Activated CD4-positive, alpha-beta T cell treated with anti-CD3 and anti-CD28 coated beads, Interleukin-2, amount 10 ng/mL, durations not matched to agents 24 days and 14 days (primary cell): ENCODE measurements at regions not wholly inside any gene's neighbourhood (a gene's known extent, or its start where the extent isn't known, plus 50 kb on each side); places are given as distances from the start of the nearest gene placed in this dataset.
A peak's percentile ranks its signal among the peaks of the same experiment; 100 is the strongest.
"Not testable (repeated sequence)": the region's sequence is repeated elsewhere in the genome, so short reads cannot be mapped to it uniquely, and the experiment has no call there.

Experiments used
- DNase-seq: peaks from one replicate; pipeline ENCODE4 v3.0.0; 2022
- H3K27ac Mint-ChIP-seq: one replicate; pipeline ENCODE4 v1.8.0; 2022; ENCODE audit warnings: mild to moderate bottlenecking, mixed read lengths
- H3K27me3 Mint-ChIP-seq: one replicate; pipeline ENCODE4 v1.8.0; 2022; ENCODE audit warnings: mixed read lengths
- H3K36me3 Mint-ChIP-seq: one replicate; pipeline ENCODE4 v1.8.0; 2022; ENCODE audit warnings: low read depth, mild to moderate bottlenecking, mixed read lengths
- H3K4me1 Mint-ChIP-seq: one replicate; pipeline ENCODE4 v1.8.0; 2021; ENCODE audit warnings: mixed read lengths
- H3K4me3 Mint-ChIP-seq: one replicate; pipeline ENCODE4 v1.8.0; 2022; ENCODE audit warnings: mild to moderate bottlenecking, moderate library complexity, mixed read lengths
- H3K9me3 Mint-ChIP-seq: one replicate; pipeline ENCODE4 v1.8.0; 2021; ENCODE audit warnings: mixed read lengths
- intact Hi-C: fragments of 100-400 bp; cut with micrococcal nuclease; formaldehyde crosslinking; loops from one replicate; pipeline ENCODE4 v1.15.1; 2023

GRCh38 chr2:7523481-7524120, 606.4 kb downstream of the RNF144A start:
- H3K36me3 Mint-ChIP-seq = peaks cover 29% of the 10 kb centered on the region
- peaks cover 53% of the 10 kb centered on the region for H3K4me1 Mint-ChIP-seq
- H3K9me3 Mint-ChIP-seq = peaks cover 45% of the 10 kb centered on the region
- DNase-seq = no peak
- intact Hi-C loops = loop anchor here (1.0 to 10.0 kb wide), 6 partner anchors 73 to 1159 kb away; partner anchors contain the start of gene ID2
- no peaks in the 10 kb centered on the region for H3K27me3 Mint-ChIP-seq
- peak overlapping the region; percentile 98 for H3K27ac Mint-ChIP-seq
- peak overlapping the region; percentile 63 for H3K4me3 Mint-ChIP-seq

- peaks cover 47% of the 10 kb centered on the region for H3K4me1 Mint-ChIP-seq
- H3K9me3 Mint-ChIP-seq = peaks cover 44% of the 10 kb centered on the region
- no peak for DNase-seq
- no peaks in the 10 kb centered on the region for H3K27me3 Mint-ChIP-seq
- intact Hi-C loops = loop anchor here (1.0 to 10.0 kb wide), 4 partner anchors 74 to 1158 kb away; partner anchors contain the start of gene ID2
- H3K4me3 Mint-ChIP-seq = peak overlapping the region; percentile 63
- H3K27ac Mint-ChIP-seq = peak overlapping the region; percentile 98
- peaks cover 31% of the 10 kb centered on the region for H3K36me3 Mint-ChIP-seq
Observed at GRCh38 chr2:7524195-7524594, 607.0 kb downstream of the RNF144A start.

GRCh38 chr2:7525746-7526145, 608.5 kb downstream of the RNF144A start:
- Mint-ChIP-seq H3K27ac (peak overlapping the region; percentile 85), H3K27me3 (no peaks in the 10 kb centered on the region), H3K4me1 (peaks cover 49% of the 10 kb centered on the region), H3K4me3 (no peak overlapping the region), H3K9me3 (peaks cover 51% of the 10 kb centered on the region), H3K36me3 (peaks cover 43% of the 10 kb centered on the region)
- no peak for DNase-seq
- intact Hi-C loops = loop anchor here (2.0 to 10.0 kb wide), 4 partner anchors 27 to 1017 kb away; no protein-coding TSS in a partner anchor

- no peak for DNase-seq
- peaks cover 47% of the 10 kb centered on the region for H3K9me3 Mint-ChIP-seq
- H3K27ac Mint-ChIP-seq = peak overlapping the region; percentile 85
- H3K4me3 Mint-ChIP-seq = no peak overlapping the region
- peaks cover 58% of the 10 kb centered on the region for H3K36me3 Mint-ChIP-seq
- intact Hi-C loops = loop anchor here (1.0 to 10.0 kb wide), 6 partner anchors 26 to 1015 kb away; no protein-coding TSS in a partner anchor
- peaks cover 48% of the 10 kb centered on the region for H3K4me1 Mint-ChIP-seq
- no peaks in the 10 kb centered on the region for H3K27me3 Mint-ChIP-seq
Observed at GRCh38 chr2:7527165-7527722, 610.0 kb downstream of the RNF144A start.

GRCh38 chr2:7530001-7530400, 612.8 kb downstream of the RNF144A start:
- Mint-ChIP-seq H3K4me1 (peaks cover 34% of the 10 kb centered on the region), H3K9me3 (peaks cover 46% of the 10 kb centered on the region), H3K36me3 (peaks cover 62% of the 10 kb centered on the region), H3K27ac (peak overlapping the region; percentile 75), H3K27me3 (no peaks in the 10 kb centered on the region), H3K4me3 (no peak overlapping the region)
- intact Hi-C loops = no loop called here
- DNase-seq = no peak

- Mint-ChIP-seq H3K27me3 (no peaks in the 10 kb centered on the region), H3K27ac (peak overlapping the region; percentile 70), H3K9me3 (peaks cover 61% of the 10 kb centered on the region), H3K4me1 (peaks cover 21% of the 10 kb centered on the region), H3K36me3 (peaks cover 43% of the 10 kb centered on the region), H3K4me3 (no peak overlapping the region)
- no peak for DNase-seq
- intact Hi-C loops = no loop called here
Observed at GRCh38 chr2:7539077-7539476, 621.9 kb downstream of the RNF144A start.

- H3K4me3 Mint-ChIP-seq = no peak overlapping the region
- peaks cover 57% of the 10 kb centered on the region for H3K9me3 Mint-ChIP-seq
- intact Hi-C loops = no loop called here
- H3K4me1 Mint-ChIP-seq = peaks cover 19% of the 10 kb centered on the region
- H3K27ac Mint-ChIP-seq = no peak overlapping the region
- no peak for DNase-seq
- H3K27me3 Mint-ChIP-seq = no peaks in the 10 kb centered on the region
- peaks cover 39% of the 10 kb centered on the region for H3K36me3 Mint-ChIP-seq
Observed at GRCh38 chr2:7539760-7540159, 622.5 kb downstream of the RNF144A start.

GRCh38 chr2:7552825-7553570, 635.8 kb downstream of the RNF144A start:
- H3K4me1 Mint-ChIP-seq = peaks cover 24% of the 10 kb centered on the region
- H3K36me3 Mint-ChIP-seq = peaks cover 4% of the 10 kb centered on the region
- no peaks in the 10 kb centered on the region for H3K27me3 Mint-ChIP-seq
- H3K27ac Mint-ChIP-seq = peak overlapping the region; percentile 79
- peak overlapping the region; percentile 47 for H3K4me3 Mint-ChIP-seq
- intact Hi-C loops = loop anchor here (2.0 kb wide), 2 partner anchors 26 to 36 kb away; no protein-coding TSS in a partner anchor
- DNase-seq = peak; percentile 66
- H3K9me3 Mint-ChIP-seq = peaks cover 16% of the 10 kb centered on the region

GRCh38 chr2:7555260-7555659, 638.0 kb downstream of the RNF144A start:
- H3K4me1 Mint-ChIP-seq = peaks cover 29% of the 10 kb centered on the region
- H3K36me3 Mint-ChIP-seq = peaks cover 8% of the 10 kb centered on the region
- no peak overlapping the region for H3K4me3 Mint-ChIP-seq
- intact Hi-C loops = no loop called here
- peaks cover 13% of the 10 kb centered on the region for H3K9me3 Mint-ChIP-seq
- H3K27me3 Mint-ChIP-seq = no peaks in the 10 kb centered on the region
- peak; percentile 49 for DNase-seq
- no peak overlapping the region for H3K27ac Mint-ChIP-seq

GRCh38 chr2:7557376-7557775, 640.2 kb downstream of the RNF144A start:
- H3K9me3 Mint-ChIP-seq = peaks cover 17% of the 10 kb centered on the region
- H3K27me3 Mint-ChIP-seq = no peaks in the 10 kb centered on the region
- peaks cover 28% of the 10 kb centered on the region for H3K4me1 Mint-ChIP-seq
- H3K36me3 Mint-ChIP-seq = peaks cover 11% of the 10 kb centered on the region
- intact Hi-C loops = no loop called here
- peak overlapping the region; percentile 54 for H3K27ac Mint-ChIP-seq
- peak; percentile 44 for DNase-seq
- H3K4me3 Mint-ChIP-seq = peak overlapping the region; percentile 4

GRCh38 chr2:7559791-7560190, 642.6 kb downstream of the RNF144A start:
- DNase-seq = no peak
- H3K9me3 Mint-ChIP-seq = peaks cover 28% of the 10 kb centered on the region
- intact Hi-C loops = loop anchor here (10.0 kb wide), 1 partner anchor 955 kb away; no protein-coding TSS in a partner anchor
- no peak overlapping the region for H3K27ac Mint-ChIP-seq
- H3K27me3 Mint-ChIP-seq = no peaks in the 10 kb centered on the region
- peaks cover 21% of the 10 kb centered on the region for H3K36me3 Mint-ChIP-seq
- peaks cover 22% of the 10 kb centered on the region for H3K4me1 Mint-ChIP-seq
- H3K4me3 Mint-ChIP-seq = no peak overlapping the region

GRCh38 chr2:7566382-7566881, 649.2 kb downstream of the RNF144A start:
- H3K36me3 Mint-ChIP-seq = peaks cover 36% of the 10 kb centered on the region
- peaks cover 47% of the 10 kb centered on the region for H3K4me1 Mint-ChIP-seq
- no peaks in the 10 kb centered on the region for H3K27me3 Mint-ChIP-seq
- H3K4me3 Mint-ChIP-seq = peak overlapping the region; percentile 8
- intact Hi-C loops = loop anchor here (2.0 to 10.0 kb wide), 7 partner anchors 40 to 1114 kb away; no protein-coding TSS in a partner anchor
- H3K27ac Mint-ChIP-seq = peak overlapping the region; percentile 97
- H3K9me3 Mint-ChIP-seq = peaks cover 23% of the 10 kb centered on the region
- peak; percentile 52 for DNase-seq

GRCh38 chr2:7567116-7567515, 649.9 kb downstream of the RNF144A start:
- H3K9me3 Mint-ChIP-seq = peaks cover 19% of the 10 kb centered on the region
- not testable (repeated sequence) for H3K27me3 Mint-ChIP-seq
- intact Hi-C loops = loop anchor here (1.0 to 10.0 kb wide), 14 partner anchors 21 to 1114 kb away; no protein-coding TSS in a partner anchor
- peak overlapping the region; percentile 65 for H3K4me3 Mint-ChIP-seq
- peaks cover 53% of the 10 kb centered on the region for H3K4me1 Mint-ChIP-seq
- peak; percentile 57 for DNase-seq
- H3K27ac Mint-ChIP-seq = peak overlapping the region; percentile 97
- peaks cover 35% of the 10 kb centered on the region for H3K36me3 Mint-ChIP-seq
